GM21367 (cell line): ENCODE measurements at regions not wholly inside any gene's neighbourhood (a gene's known extent, or its start where the extent isn't known, plus 50 kb on each side); places are given as distances from the start of the nearest gene placed in this dataset.

Experiments used
- ATAC-seq: cut with Tn5 transposase; IDR thresholded peaks from one replicate; pipeline ENCODE4 v1.9.1; 2021; ENCODE audit not compliant: unreplicated experiment

GRCh38 chr6:163635315-163635714 lies 220.8 kb downstream of the QKI start:
- no peak for ATAC-seq

DNA sequence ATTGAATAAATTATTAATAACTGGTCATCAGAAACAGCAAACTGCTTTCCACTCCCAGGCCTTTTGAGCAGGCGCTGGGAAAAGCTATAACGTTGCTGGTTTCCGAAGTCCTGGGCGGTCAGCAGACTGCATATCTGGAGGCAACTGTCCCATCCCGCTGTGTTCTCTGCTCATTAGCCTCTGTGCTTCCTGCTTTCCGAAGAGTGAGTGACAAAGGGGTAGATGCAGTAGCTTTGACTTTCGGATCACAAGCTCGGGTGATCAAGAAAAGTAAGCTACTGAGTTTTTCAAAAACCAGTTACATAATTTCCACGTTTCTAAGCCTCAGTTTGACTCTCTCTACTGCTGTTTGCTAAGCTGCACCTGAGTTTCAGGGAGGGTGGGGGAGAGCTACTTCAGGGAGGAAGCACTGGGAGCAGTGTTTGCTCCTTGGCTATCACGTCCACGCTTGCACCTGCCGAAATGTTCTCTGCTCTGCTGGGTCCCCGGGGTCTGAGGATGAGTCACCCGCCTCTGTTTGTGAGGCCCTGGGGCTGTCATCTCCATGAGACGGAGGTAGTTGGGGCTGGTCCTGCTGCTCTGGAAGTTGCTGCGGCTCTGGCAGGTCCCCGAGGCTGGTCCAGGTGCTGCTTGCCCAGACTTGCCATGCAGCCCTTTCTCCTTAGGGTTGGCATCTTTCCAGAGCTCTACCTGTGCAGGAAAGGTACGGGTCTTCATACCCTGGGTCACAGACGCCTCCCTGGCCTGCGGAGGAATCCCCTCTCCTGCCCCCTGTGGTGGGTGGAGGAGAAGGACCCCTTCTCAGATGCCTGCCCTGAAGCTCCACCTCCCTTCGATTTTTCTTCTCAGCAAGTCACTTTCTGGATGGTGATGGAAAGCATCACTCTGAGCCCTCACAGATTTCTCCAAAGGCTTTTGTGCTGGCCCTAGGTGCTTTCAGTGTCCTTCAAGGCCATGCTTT lies 220.0 kb downstream of the QKI start:
- no peak for ATAC-seq

DNA sequence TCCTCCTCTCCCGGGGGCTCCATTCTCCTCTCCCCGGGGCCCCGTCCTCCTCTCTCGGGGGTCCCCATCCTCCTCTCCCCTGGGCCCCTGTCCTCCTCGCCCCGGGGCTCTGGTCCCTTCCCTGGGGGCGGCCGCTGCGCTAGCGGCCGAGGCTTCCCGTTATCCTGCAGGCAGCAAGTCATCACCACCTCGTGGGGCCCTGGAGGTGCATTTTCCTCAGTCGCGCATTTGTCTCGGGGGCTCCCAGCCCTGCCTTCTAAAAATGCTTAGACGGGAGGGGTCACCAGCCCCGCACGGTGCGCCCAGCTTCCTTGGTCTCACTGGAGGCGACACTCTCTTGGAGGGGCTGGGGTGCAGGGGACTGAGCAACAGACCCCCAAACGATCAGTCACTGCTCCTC lies 216.5 kb downstream of the QKI start:
- ATAC-seq, result no peak

DNA sequence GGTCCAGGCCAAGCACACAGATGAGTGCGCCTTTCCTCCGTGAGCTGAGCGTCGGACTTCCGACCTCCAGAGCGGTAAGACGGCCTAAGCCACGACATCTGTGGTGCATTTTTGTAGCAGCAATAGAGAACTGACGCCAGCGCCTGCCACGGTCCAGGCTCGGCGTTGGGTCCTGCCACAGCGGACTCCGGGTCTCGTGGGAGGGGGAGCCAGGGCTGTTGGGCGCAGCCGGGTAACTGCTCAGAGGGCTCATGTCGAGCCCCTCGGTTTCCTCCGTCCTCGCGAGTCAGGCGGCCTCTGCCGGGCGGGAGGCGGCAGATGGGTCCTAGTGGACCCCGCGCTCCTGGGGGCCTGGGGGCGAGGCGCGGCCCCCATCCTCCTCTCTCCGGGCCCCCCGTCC lies 216.1 kb downstream of the QKI start:
- no peak for ATAC-seq

DNA sequence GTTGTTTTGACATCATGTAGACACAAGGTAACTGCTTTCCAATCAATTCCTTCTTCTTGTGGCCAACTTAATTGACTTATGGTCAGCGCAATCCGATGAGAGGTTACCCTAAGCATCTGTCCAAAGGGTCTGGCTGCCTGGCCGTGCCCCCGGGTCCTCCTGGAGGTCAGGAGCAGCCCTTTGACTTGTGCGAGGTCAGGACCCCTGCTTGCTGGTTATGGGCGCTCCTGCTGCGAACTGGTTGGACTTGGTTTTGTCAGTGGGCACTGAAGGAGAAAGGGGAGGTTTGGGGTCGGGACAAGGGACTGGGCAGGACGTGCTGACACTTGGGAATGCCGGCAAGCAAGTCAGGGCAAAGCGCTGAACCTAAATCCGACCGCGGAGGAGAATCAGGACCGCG lies 215.6 kb downstream of the QKI start:
- ATAC-seq, result no peak
